ENCODE measurements at regions not wholly inside any gene's neighbourhood (a gene's known extent, or its start where the extent isn't known, plus 50 kb on each side); places are given as distances from the start of the nearest gene placed in this dataset.

GRCh38 chr1:199333180-199333579 is 694.3 kb upstream of the NR5A2 start:
- TF ChIP-seq, protein P1, sequence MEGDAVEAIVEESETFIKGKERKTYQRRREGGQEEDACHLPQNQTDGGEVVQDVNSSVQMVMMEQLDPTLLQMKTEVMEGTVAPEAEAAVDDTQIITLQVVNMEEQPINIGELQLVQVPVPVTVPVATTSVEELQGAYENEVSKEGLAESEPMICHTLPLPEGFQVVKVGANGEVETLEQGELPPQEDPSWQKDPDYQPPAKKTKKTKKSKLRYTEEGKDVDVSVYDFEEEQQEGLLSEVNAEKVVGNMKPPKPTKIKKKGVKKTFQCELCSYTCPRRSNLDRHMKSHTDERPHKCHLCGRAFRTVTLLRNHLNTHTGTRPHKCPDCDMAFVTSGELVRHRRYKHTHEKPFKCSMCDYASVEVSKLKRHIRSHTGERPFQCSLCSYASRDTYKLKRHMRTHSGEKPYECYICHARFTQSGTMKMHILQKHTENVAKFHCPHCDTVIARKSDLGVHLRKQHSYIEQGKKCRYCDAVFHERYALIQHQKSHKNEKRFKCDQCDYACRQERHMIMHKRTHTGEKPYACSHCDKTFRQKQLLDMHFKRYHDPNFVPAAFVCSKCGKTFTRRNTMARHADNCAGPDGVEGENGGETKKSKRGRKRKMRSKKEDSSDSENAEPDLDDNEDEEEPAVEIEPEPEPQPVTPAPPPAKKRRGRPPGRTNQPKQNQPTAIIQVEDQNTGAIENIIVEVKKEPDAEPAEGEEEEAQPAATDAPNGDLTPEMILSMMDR (IDR thresholded peaks at IDR 0.05; ENCODE audit: insufficient read depth, low read length), result no peak
- TF ChIP-seq SPI1 (IDR thresholded peaks at IDR 0.05; ENCODE audit: borderline replicate concordance, low read depth), result no peak
- TF ChIP-seq POLR2AphosphoS5 (IDR thresholded peaks at IDR 0.05; ENCODE audit: low read depth), result no peak

Measured in HL-60 (cell line).